HL-60 (cell line): ENCODE measurements at regions not wholly inside any gene's neighbourhood (a gene's known extent, or its start where the extent isn't known, plus 50 kb on each side); places are given as distances from the start of the nearest gene placed in this dataset.
"Not testable (repeated sequence)": the region's sequence is repeated elsewhere in the genome, so short reads cannot be mapped to it uniquely, and the experiment has no call there.

ENCODE experiments used
- DNase-seq, 2 experiments: peaks; one replicate each; pipeline ENCODE4 v3.0.0-alpha.2; 2010 to 2020; ENCODE audit warnings: low read depth in 1 of 2, low spot score in 1 of 2
- H3K27ac ChIP-seq: fragments of 250-450 bp; sonication (Bioruptor Pico); replicated peaks from 2 replicates; pipeline ENCODE4 v1.5.1; 2020; ENCODE audit warnings: mild to moderate bottlenecking, moderate library complexity
- H3K27me3 ChIP-seq: fragments of 250-450 bp; sonication (Bioruptor Pico); 2 replicates; pipeline ENCODE4 v1.5.1; 2021; ENCODE audit warnings: mild to moderate bottlenecking, moderate library complexity; ENCODE audit not compliant: insufficient read depth, poor library complexity, severe bottlenecking
- H3K4me3 ChIP-seq: replicated peaks from 2 replicates; pipeline ENCODE4 v1.5.1; 2011; ENCODE audit warnings: mild to moderate bottlenecking, control low read depth, low read length; ENCODE audit not compliant: insufficient read depth
- CTCF ChIP-seq: IDR thresholded peaks from one replicate; pipeline ENCODE4 v1.5.1; 2011; ENCODE audit warnings: low read length, control low read depth, inconsistent platforms; ENCODE audit not compliant: insufficient read depth
- GABPA ChIP-seq: IDR thresholded peaks from 2 replicates; pipeline ENCODE4 v1.6.1; 2012; ENCODE audit warnings: low read depth
- POLR2AphosphoS5 ChIP-seq: IDR thresholded peaks from 2 replicates; pipeline ENCODE4 v1.6.1; 2012; ENCODE audit warnings: low read depth
- SPI1 ChIP-seq: IDR thresholded peaks from 2 replicates; pipeline ENCODE4 v1.6.1; 2012; ENCODE audit warnings: low read depth, mild to moderate bottlenecking, borderline replicate concordance
- TF ChIP-seq, protein P1 (sequence below): IDR thresholded peaks from 2 replicates; pipeline ENCODE4 v1.6.1; 2012; ENCODE audit warnings: low read depth; ENCODE audit not compliant: insufficient replicate concordance

GRCh38 chr17:37859451-37859850, 64.8 kb upstream of the TBC1D3K start:
- no peak for TF ChIP-seq POLR2AphosphoS5
- TF ChIP-seq CTCF: no peak
- no peak for TF ChIP-seq SPI1
- no peak for TF ChIP-seq GABPA
- TF ChIP-seq, protein P1, sequence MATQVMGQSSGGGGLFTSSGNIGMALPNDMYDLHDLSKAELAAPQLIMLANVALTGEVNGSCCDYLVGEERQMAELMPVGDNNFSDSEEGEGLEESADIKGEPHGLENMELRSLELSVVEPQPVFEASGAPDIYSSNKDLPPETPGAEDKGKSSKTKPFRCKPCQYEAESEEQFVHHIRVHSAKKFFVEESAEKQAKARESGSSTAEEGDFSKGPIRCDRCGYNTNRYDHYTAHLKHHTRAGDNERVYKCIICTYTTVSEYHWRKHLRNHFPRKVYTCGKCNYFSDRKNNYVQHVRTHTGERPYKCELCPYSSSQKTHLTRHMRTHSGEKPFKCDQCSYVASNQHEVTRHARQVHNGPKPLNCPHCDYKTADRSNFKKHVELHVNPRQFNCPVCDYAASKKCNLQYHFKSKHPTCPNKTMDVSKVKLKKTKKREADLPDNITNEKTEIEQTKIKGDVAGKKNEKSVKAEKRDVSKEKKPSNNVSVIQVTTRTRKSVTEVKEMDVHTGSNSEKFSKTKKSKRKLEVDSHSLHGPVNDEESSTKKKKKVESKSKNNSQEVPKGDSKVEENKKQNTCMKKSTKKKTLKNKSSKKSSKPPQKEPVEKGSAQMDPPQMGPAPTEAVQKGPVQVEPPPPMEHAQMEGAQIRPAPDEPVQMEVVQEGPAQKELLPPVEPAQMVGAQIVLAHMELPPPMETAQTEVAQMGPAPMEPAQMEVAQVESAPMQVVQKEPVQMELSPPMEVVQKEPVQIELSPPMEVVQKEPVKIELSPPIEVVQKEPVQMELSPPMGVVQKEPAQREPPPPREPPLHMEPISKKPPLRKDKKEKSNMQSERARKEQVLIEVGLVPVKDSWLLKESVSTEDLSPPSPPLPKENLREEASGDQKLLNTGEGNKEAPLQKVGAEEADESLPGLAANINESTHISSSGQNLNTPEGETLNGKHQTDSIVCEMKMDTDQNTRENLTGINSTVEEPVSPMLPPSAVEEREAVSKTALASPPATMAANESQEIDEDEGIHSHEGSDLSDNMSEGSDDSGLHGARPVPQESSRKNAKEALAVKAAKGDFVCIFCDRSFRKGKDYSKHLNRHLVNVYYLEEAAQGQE: no peak
- Histone ChIP-seq H3K4me3 (no peak overlapping the region), H3K27me3 (no peaks in the 10 kb centered on the region), H3K27ac (no peak overlapping the region)
- no peak for DNase-seq

DNA sequence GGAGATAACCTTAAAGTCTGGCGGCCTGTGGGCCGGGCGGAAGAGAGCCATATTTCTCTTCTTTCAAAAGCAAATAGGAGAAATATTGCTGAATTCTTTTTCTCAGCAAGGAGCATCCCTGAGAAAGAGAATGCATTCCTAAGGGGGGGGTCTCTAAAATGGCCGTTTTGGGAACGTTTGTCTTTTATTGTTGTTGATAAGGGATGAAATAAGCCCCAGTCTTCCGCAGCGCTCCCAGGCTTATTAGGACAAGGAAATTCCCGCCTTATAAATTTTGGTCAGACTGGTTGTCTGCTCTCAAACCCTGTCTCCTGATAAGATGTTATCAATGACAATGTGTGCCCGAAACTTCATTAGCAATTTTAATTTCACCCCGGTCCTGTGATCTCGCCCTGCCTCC, 65.8 kb upstream of the TBC1D3K start:
- DNase-seq, H3K27me3 ChIP-seq, H3K27ac ChIP-seq, H3K4me3 ChIP-seq: not testable (repeated sequence)

- Histone ChIP-seq H3K4me3 (no peak overlapping the region), H3K27me3 (no peaks in the 10 kb centered on the region), H3K27ac (no peak overlapping the region)
- TF ChIP-seq POLR2AphosphoS5: no peak
- TF ChIP-seq, protein P1: no peak
- TF ChIP-seq SPI1: no peak
- TF ChIP-seq GABPA: no peak
- no peak for TF ChIP-seq CTCF
- no peak for DNase-seq
These were observed 68.0 kb upstream of the TBC1D3K start for GRCh38 chr17:37856245-37856644.

GRCh38 chr17:37849617-37849972, 74.6 kb upstream of the TBC1D3K start:
- no peak for TF ChIP-seq CTCF
- TF ChIP-seq POLR2AphosphoS5: no peak
- TF ChIP-seq SPI1: no peak
- TF ChIP-seq GABPA: no peak
- TF ChIP-seq, protein P1: no peak
- H3K4me3 ChIP-seq: no peak overlapping the region
- no peaks in the 10 kb centered on the region for H3K27me3 ChIP-seq
- no peak overlapping the region for H3K27ac ChIP-seq
- DNase-seq: no peak
